Posterior cingulate gyrus (tissue), 11 donors: ENCODE measurements at regions not wholly inside any gene's neighbourhood (a gene's known extent, or its start where the extent isn't known, plus 50 kb on each side); places are given as distances from the start of the nearest gene placed in this dataset.

Experiments used
- DNase-seq, 10 donors: peaks; one replicate each; pipeline versions ENCODE4 v3.0.0 to v3.0.0-alpha.2; 2020 to 2021; ENCODE audit warnings: mixed read lengths in 3 of 10
- intact Hi-C: fragments of 100-400 bp; cut with DNase I; formaldehyde crosslinking; loops from one replicate; pipeline ENCODE4 v1.15.1; 2023

- intact Hi-C loops, result no loop called here
- no peak for DNase-seq
Measured at GRCh38 chr1:207971331-207972219, 60.6 kb upstream of the CD34 start.

- intact Hi-C loops, result no loop called here
- DNase-seq, result no peak
Measured at GRCh38 chr1:207970329-207971233, 59.7 kb upstream of the CD34 start.

GRCh38 chr1:207969528-207969927 lies 58.6 kb upstream of the CD34 start:
- DNase-seq, result no peak
- intact Hi-C loops, result no loop called here

- no peak for DNase-seq
- intact Hi-C loops, result no loop called here
Measured at GRCh38 chr1:207968521-207969009, 57.6 kb upstream of the CD34 start.

GRCh38 chr1:207967703-207968102 lies 56.8 kb upstream of the CD34 start:
- no peak for DNase-seq
- intact Hi-C loops, result no loop called here

- no peak for DNase-seq
- intact Hi-C loops, result no loop called here
Measured at GRCh38 chr1:207966521-207966920, 55.6 kb upstream of the CD34 start.

GRCh38 chr1:207965392-207966387 lies 54.8 kb upstream of the CD34 start:
- intact Hi-C loops, result no loop called here
- no peak for DNase-seq

GRCh38 chr1:207964195-207964966 lies 53.5 kb upstream of the CD34 start:
- intact Hi-C loops, result loop anchor here (5.0 kb wide), 1 partner anchor 137 kb away; no protein-coding TSS in a partner anchor
- peak in 1 of 10 donors; percentile 59 for DNase-seq

- intact Hi-C loops, result loop anchor here (1.0 to 5.0 kb wide), 3 partner anchors 66 to 136 kb away; no protein-coding TSS in a partner anchor
- DNase-seq, result peak; percentile 73 to 97 (median 82)
Measured at GRCh38 chr1:207963427-207964194, 52.7 kb upstream of the CD34 start.

GRCh38 chr1:207962716-207963426 lies 51.9 kb upstream of the CD34 start:
- intact Hi-C loops, result loop anchor here (1.0 to 5.0 kb wide), 3 partner anchors 66 to 136 kb away; no protein-coding TSS in a partner anchor
- DNase-seq, result peak in 9 of 10 donors; percentile 29 to 93 (median 44)
